GM21529 (cell line): ENCODE measurements at regions not wholly inside any gene's neighbourhood (a gene's known extent, or its start where the extent isn't known, plus 50 kb on each side); places are given as distances from the start of the nearest gene placed in this dataset.
"Not testable (repeated sequence)": the region's sequence is repeated elsewhere in the genome, so short reads cannot be mapped to it uniquely, and the experiment has no call there.

Experiments used
- ATAC-seq: cut with Tn5 transposase; IDR thresholded peaks from one replicate; pipeline ENCODE4 v1.9.1; 2021; ENCODE audit not compliant: unreplicated experiment

DNA sequence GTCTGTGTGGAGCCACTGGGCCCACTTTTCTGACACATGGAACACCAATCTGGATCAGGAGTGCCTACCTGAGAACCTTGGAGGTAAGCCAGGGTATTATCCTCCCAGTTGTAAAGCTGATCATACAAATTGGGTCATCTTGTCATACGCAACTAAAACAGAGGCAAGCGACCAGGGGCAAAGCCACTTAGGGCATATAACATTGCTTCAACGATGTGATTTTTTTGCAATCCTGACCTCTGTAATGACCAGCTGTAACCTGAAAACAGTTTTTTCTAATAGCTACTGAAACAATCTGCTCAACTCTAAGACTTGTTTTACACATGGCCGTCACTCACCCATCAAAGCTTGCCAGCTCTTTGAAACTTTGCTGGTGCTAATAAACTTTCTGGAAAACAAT, 261.5 kb upstream of the AGTR2 start:
- no peak for ATAC-seq

DNA sequence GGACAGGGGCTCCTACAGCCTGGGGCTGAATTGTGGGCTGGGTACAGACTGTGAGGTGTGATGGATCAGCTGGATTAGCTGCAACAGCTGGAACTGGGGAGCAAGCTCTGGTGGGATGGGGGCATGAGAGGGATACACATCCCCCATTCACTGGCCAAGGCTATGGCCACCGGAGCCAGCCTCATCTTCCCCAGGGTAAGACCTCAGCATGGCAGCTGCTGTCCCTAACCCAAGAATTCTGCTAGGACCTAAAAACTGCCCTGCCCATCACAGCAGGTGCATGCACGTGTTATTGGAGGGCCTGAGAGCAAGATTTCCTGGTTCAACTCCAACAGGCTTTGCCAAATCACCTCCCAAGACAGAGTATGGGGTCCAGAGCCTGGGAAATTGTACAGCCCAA, 258.6 kb upstream of the AGTR2 start:
- ATAC-seq: no peak

DNA sequence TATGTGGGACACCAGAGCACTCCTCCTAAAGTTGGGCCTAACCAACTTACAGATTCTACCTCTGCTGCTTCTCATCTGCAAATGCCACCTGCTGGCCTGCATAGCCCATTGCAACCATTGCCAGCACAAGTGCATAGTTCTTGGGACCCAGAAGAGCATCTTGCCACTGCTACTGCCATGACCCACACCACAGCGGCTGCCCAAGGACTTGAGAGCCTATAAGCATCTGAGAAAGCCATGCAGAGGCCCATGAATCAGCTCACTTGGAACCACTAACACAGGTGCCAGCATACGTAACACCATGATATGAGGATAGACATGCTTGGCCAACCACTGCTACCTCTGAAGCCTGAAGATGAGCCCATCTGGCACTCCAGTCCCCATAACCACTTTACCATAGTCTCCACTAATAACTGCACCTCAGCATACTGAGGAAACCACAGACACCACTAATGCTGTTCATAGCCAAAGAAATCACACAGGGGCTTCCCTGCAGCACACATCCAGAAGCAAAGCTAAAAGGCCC, 258.1 kb upstream of the AGTR2 start:
- ATAC-seq: peak; percentile 91

DNA sequence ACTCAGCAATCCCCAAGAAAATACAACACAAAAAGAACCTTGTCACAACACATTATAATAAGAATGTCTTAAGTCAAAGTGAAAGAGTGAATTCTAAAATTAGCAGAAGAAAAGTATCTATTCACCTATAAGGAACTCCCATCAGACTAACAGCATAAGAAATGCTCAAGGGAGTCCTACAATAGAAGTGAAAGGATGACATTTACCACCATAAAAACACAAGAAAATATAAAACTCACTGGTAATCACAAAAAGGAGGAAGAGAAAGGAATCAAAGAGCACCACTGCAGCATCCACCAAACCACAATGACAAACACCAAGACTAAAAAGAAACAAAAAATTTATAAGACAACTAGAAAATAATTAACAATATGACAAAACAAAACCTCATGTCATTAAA, 257.0 kb upstream of the AGTR2 start:
- peak; percentile 57 for ATAC-seq

DNA sequence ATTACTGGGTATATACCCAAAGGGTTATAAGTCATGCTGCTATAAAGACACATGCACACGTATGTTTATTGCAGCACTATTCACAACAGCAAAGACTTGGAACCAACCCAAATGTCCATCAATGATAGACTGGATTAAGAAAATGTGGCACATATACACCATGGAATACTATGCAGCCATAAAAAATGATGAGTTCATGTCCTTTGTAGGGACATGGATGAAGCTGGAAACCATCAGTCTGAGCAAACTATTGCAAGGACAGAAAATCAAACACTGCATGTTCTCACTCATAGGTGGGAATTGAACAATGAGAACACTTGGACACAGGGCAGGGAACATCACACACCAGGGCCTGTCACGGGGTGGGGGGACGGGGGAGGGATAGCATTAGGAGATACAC, 254.9 kb upstream of the AGTR2 start:
- not testable (repeated sequence) for ATAC-seq

DNA sequence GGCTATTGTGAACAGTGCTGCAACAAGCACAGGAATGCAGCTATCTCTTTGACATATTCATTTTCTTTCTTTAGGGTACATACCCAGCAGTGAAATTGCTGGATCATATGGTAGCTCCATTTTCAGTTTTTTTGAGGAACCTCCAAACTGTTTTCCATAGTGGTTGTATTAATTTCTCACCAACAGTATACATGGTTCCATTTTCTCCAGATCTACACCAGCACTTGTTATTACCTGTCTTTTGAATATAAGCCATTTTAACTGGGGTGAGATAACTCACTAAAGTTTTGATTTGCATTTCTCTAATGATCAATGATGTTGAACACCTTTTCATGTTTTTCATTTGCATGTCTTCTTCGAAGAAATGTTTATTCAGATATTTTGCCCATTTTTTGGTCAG, 241.1 kb upstream of the AGTR2 start:
- no peak for ATAC-seq

DNA sequence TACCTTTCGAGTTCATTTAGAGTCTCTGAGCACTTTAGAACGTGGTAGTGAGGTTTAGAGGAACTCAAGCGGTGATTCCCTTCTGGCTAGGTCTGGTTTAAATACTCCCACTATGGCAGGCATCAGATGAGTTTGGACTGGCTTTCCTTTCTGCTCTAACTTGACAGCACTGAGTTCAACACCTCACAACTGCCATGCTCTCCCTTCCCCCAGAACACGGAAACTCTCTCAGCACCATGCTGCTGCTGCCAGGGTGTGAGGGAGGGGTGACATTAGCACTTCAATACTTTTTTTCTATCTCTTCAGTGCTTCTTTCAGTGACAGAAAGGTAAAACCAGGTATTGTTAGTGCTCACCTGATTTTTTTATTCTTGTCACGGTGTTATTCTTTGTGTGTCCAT, 234.5 kb upstream of the AGTR2 start:
- no peak for ATAC-seq

DNA sequence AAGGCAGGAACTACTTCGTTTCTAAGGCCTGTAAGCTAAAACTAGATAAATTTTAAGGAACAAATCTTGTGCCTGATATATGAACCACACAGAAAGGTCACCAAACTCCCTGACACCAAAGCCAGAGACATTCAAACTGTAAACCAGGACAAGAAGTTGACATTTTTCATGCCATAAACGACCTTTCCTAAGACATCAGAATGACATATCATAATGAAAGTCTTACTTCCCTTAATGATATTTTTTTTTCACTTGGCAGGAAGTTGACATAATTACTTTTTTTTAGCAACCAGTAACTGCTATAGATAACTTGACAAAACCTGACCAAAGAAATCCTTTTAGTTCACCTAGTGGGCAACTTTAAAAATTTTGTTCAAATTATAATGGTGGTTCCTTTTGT, 231.5 kb upstream of the AGTR2 start:
- ATAC-seq: peak; percentile 57

DNA sequence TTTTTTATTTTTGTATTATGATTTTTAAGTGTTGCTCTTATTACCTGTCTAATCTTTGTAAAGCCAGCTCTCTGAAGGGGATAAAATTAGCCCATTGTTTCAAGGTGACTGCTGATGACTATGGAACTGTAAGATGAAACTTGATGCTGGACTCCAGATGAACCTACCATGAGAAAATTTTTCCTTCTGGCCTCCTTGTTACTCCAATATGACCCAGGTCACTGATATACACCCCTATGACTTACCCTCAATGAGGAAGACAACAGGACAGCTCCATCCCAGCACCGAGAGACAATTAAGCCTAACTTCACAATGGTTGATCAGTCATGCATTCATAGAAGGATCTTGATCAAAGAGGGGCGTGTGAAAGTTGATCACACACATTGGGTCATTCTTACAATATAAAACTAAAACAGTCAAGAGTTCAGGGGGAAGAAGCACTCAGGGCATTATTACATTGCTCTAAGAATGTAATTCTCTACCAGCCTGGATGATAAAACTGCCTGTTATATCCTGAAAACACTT, 230.8 kb upstream of the AGTR2 start:
- ATAC-seq: no peak

DNA sequence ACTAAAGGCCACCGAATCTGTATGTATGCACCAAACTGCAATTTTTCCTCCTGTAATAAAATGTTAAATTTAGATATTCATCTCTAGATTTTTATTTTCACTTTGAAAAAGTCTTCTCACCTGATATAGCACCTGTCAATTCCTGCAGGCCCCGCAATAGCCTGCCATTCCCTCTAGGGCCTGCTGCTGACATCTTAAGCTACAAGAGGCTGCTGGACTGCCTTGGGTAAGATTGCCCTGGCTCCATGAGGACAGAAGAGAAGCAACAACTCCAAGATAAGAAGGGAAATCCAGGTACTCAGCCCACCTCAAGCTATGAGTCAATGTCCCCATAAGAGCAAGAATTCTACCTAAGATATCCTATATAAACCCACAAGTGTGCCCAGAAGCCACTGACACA, 230.2 kb upstream of the AGTR2 start:
- peak; percentile 23 for ATAC-seq

DNA sequence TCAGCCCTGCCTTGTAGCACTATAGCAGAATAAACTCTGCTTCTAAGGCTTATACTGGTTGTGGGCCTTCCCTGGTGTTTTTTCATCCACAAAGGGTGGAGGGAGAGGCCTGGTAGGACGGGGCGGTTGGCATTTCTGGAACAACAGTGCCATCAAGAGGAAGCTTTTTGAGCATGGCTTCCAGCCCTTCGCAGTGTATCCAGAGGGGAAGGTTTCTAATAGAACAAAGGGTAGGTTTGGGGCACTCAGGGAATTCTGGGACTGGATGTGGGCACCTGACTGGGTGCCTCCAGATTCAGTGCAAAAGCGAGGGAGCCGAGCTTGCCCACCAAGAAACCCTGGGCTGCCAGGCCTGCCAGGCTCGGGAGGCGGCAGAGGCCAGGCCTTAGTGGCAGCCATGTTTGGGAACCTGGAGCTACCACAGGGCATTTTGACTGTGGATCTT, 229.6 kb upstream of the AGTR2 start:
- ATAC-seq: peak; percentile 60

DNA sequence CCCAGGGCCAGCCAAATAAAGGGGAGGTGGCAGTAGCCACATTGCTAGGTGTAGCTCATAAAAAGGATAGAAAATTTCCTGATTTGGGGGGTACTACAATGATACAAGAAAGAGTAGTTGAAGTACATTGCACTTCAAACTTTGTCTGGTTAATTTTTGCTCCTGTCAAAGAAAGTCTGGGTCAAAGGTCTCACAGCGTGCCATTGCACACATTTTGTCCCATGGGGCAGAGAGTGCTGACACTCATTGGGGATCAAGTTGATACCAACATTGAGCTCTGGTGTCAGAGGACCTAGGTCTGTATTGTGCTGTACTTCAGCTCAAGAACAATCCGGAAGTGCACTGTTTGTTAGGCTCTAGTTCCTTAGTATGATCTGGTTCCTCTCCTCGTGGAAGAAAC, 229.2 kb upstream of the AGTR2 start:
- no peak for ATAC-seq

DNA sequence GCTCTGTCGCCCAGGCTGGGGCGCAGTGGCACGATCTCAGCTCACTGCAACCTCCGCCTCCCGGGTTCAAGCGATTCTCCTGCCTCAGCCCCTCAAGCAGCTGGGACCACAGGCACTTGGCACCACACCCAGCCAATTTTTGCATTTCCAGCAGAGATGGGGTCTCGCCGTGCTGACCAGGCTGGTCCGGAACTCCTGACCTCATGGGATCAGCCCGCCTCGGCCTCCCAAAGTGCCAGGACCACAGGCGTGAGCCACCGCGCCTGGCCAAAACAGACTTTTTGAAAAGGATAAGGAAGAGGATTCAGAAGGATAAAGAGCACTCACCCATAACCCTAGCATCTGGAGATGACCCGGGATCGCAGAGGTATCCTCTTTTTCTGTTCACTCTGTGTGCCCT, 224.5 kb upstream of the AGTR2 start:
- ATAC-seq: no peak

DNA sequence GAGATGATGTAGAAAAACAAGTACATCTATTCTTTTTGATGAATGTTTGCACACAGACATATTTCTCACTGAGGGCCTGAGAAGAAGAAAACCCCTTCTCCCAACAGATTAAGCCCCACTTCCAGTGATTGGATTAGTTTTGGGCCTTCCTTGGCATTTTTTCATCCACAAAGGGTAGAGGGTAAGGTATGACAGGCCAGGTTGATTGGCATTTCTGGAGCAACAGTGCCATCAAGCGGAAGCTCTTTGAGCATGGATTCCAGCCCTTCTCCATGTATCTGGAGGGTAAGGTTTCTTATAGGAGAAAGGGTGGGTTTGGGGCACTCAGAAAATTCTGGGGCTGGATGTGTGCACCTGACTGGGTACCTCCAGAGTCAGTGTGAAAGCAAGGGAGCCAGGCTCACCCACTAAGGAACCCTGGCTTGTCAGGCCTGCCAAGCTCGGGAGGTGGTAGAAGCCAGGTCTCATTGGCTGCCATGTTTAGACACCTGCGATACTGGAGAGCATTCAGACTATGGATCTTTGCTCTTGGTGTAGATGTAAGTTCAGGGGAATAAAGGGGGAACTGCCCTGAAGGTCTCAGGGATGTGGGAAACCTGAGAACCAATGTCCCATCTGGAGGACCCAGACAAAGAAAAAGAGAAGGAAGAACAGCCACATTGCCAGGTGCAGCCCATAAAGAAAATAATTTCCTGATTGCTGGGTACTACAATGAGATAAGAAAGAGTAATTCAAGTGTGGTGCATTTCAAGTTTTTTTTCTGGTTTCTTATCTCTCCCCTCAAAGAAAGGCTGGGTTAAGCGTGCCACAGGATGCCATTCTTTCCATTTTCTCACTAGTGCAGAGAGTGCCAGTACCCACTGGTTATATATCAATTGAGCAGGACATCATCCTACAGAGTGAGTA, 222.3 kb upstream of the AGTR2 start:
- peak; percentile 41 for ATAC-seq

DNA sequence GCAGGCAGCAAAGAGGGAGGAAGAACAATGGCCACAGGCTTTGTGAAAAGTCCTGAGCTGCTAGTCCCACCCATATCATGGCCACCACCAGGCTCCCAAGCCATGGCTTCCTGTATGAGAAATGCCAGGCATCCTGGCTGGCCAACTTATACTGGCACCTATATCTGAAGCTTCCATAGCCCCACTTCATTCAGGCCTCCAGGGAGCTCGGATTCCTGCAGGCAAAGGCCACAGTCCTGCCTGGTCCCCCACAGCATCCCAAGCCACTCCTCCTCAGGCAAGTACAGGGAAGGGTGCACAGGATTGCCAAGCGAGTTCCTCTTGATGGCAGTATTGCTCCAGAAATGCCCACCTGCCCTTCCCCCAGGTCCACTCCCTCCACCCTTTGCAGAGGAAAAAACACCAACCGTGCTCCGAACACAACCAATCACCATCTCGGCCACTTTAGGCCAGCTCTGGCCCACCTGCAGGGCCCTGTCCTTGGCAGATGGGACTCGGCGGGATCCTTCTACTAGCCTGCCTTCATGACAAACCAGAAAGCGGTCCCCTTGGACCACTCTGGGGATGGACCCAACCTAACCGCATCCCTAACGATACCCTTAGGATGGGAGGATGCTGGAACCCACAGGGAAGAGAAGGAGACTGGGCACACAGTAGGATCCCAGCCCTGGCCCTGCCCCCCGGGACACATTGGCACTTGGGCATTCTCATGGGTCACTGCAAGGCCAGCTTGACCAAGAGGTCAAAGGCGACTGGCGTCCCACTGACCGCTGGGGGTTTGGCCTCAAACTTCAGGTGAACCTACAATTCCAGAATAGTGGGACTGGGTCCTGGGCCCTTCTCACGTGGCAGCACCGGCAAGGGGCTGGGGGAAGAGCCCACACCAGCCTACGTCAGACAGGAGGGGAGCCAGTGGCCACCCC, 220.4 kb upstream of the AGTR2 start:
- no peak for ATAC-seq

DNA sequence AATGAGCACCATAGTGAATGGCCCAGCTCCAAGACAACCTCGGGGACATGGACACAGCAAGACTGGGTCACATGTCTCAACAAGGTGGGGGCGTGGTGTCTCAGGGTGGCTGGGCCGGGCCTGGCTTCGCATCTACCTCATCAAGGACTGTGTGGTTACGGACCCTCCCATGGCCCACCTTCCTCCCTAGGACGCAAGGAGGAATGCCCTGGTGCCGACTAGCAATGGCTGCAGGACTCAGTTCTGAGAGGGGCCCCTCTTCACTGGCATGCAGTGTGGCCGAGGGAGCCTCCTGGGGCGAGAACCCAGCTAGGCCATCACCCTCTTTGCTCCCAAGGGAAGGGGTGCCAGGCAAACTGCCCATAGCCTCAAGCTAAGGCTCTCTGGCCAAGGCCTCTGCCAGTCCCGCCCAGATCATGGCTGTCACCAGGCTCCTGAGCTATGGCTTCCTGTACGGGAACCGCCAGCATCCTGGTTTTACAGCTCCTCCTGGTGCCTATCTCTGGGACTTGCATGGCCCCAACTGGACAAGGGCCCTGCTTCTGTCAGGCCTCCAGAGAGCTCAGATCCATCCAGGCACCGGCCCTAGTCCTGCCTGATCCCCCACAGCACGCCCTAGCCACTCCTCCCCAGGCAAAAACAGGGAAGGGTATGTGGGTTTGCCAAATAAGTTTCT, 218.0 kb upstream of the AGTR2 start:
- no peak for ATAC-seq

DNA sequence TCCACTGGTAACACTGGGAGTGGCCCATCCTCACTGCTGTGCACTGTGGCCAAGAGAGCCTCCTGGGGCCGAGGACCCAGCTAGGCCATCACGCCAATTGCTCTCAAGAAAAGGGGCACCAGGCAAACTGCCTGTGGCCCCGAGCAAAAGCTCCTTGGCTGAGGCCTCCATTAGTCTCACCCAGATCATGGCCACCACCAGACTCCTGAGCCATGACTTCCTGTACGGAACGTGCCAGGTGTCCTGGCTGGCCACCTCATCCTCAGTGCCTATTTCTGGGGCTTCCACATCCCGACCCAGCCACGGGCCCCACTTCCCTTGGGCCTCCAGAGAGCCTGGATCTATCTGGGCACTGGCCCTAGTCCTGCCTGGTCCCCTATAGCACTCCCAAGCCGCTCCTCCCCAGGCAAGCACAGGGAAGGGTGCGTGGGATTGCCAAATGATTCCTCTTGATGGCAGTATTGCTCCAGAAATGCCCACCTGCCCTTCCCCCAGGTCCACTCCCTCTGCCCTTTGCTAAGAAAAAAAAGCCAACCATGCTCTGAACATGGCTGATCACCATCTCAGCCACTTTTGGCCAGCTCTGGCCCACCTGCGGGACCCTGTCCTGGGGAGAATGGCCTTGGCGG, 212.6 kb upstream of the AGTR2 start:
- no peak for ATAC-seq

DNA sequence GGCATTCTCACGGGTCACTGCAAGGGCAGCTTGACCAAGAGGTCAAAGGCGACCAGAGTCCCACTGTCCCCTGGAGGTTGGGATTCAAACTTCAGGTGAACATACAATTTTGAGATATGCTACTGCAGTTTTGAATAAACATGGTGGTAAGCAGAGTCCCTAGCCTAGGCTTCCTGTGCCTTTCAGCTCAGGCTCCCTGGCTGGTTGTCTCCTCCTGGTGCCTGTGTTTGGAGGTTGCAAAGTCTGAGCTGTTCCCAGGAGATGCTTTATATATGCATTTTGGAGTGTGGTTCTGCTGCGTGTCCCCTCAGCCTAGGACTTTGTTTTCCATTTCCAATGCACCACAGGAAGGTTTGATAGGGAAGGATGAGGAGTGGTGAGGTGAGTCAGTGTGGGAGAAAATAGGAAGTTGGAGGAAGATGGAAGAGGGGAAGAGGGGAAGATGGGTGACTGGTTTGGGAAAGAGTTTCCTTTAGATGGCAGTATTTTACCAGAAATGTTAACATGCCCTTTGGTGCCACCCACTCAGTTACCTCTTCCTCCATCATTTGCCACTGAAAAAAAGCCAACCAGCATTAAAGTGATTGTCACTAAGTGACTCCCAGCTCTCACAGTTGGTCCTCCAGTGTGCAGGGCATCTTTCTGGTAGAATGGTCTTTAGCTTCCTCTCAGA, 211.7 kb upstream of the AGTR2 start:
- no peak for ATAC-seq

DNA sequence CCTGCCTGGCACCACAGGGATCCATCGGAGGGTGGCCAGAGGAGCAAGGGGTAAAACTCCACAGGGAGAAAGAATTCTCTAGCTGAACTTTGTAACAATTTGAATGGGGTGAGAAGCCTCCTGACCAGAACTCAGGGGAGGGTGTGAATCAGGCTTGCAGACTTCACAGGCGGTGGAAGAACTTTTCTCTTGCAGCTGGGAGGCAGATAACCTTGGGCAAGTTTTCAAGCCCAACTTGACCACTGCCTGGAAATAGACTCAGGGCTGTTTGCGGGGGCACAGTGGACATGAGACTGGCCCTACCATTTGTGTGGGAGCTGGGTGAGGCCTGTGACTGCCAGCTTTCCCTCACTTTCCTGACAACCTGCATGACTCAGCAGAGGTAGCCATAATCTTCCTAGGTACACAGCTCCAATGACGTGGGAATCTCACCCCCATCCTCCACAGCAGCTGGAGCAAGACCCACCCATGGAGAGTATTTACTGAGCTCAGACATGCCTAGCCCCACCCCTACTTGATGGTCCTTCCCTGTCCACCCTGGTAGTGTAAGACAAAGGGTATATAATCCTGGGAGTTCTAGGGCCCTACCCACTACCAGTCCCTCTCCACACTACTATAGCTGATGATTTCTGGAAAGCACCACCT, 210.0 kb upstream of the AGTR2 start:
- ATAC-seq: no peak
